ENCODE measurements at regions not wholly inside any gene's neighbourhood (a gene's known extent, or its start where the extent isn't known, plus 50 kb on each side); places are given as distances from the start of the nearest gene placed in this dataset.

DNA sequence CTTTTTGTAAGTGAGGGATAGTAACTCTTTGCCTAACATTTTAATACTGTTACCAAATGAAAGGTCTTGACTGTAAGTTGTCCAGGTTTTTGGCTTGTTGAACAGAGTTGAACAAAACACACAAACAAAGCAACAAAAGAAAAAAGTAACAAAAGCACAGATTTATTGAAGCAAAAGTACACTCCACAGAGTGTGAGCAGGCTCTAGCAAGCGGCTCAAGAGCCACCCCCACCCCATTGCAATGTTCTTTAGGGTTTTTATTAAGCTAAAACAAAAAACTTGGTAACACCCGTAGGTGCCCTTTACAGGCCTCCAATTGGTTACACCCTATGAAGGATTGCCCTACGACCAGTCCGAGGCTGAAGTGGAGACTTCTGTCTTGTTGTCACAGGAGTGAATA, 197.4 kb upstream of the MAP3K1 start:
- TF ChIP-seq, protein P1, sequence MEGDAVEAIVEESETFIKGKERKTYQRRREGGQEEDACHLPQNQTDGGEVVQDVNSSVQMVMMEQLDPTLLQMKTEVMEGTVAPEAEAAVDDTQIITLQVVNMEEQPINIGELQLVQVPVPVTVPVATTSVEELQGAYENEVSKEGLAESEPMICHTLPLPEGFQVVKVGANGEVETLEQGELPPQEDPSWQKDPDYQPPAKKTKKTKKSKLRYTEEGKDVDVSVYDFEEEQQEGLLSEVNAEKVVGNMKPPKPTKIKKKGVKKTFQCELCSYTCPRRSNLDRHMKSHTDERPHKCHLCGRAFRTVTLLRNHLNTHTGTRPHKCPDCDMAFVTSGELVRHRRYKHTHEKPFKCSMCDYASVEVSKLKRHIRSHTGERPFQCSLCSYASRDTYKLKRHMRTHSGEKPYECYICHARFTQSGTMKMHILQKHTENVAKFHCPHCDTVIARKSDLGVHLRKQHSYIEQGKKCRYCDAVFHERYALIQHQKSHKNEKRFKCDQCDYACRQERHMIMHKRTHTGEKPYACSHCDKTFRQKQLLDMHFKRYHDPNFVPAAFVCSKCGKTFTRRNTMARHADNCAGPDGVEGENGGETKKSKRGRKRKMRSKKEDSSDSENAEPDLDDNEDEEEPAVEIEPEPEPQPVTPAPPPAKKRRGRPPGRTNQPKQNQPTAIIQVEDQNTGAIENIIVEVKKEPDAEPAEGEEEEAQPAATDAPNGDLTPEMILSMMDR (IDR thresholded peaks at IDR 0.05; ENCODE audit: low read depth, low read length), result no peak
- TF ChIP-seq POLR2A (IDR thresholded peaks at IDR 0.05; ENCODE audit: extremely low read depth, insufficient read length), result no peak
- TF ChIP-seq MYC (IDR thresholded peaks at IDR 0.05; ENCODE audit: low read depth, low read length), result no peak
